ENCODE measurements at regions not wholly inside any gene's neighbourhood (a gene's known extent, or its start where the extent isn't known, plus 50 kb on each side); places are given as distances from the start of the nearest gene placed in this dataset.
"Not testable (repeated sequence)": the region's sequence is repeated elsewhere in the genome, so short reads cannot be mapped to it uniquely, and the experiment has no call there.

GRCh38 chr1:79155991-79156390 lies 149.5 kb upstream of the ADGRL4 start:
- H3K36me3 ChIP-seq (ENCODE audit: control insufficient read depth in 1 of 2, insufficient read depth in 2 of 2, low read length in 2 of 2) = no peaks in the 10 kb centered on the region
- H3K9me3 ChIP-seq (ENCODE audit: control insufficient read depth in 1 of 2, low read length in 2 of 2) = no peaks in the 10 kb centered on the region
- no peak overlapping the region for H3K27ac ChIP-seq (ENCODE audit: low read depth, low read length)
- no peaks in the 10 kb centered on the region for H3K4me1 ChIP-seq (ENCODE audit: control insufficient read depth in 1 of 2, insufficient read depth in 2 of 2, low read length in 2 of 2)
- no peak overlapping the region for H3K9ac ChIP-seq (ENCODE audit: low read depth in 1 of 2, low read length in 2 of 2)
- H3K4me3 ChIP-seq (ENCODE audit: low read depth in 1 of 2, low read length in 2 of 2) = no peak overlapping the region
- H3K27me3 ChIP-seq (ENCODE audit: control insufficient read depth in 1 of 2, insufficient read depth in 2 of 2, low read length in 2 of 2) = no peaks in the 10 kb centered on the region

GRCh38 chr1:79151006-79151796 lies 144.7 kb upstream of the ADGRL4 start:
- Histone ChIP-seq H3K36me3 (ENCODE audit: control insufficient read depth in 1 of 2, insufficient read depth in 2 of 2, low read length in 2 of 2) (no peaks in the 10 kb centered on the region), H3K27ac (ENCODE audit: low read depth, low read length) (no peak overlapping the region), H3K4me1 (ENCODE audit: control insufficient read depth in 1 of 2, insufficient read depth in 2 of 2, low read length in 2 of 2) (no peaks in the 10 kb centered on the region), H3K27me3 (ENCODE audit: control insufficient read depth in 1 of 2, insufficient read depth in 2 of 2, low read length in 2 of 2) (no peaks in the 10 kb centered on the region), H3K9ac (ENCODE audit: low read depth in 1 of 2, low read length in 2 of 2) (no peak overlapping the region), H3K9me3 (ENCODE audit: control insufficient read depth in 1 of 2, low read length in 2 of 2) (peaks cover 0 to 3% of the 10 kb centered on the region in 2 donors), H3K4me3 (ENCODE audit: low read depth in 1 of 2, low read length in 2 of 2) (no peak overlapping the region)

- H3K9ac ChIP-seq (ENCODE audit: low read depth in 1 of 2, low read length in 2 of 2) = no peak overlapping the region
- H3K4me3 ChIP-seq (ENCODE audit: low read depth in 1 of 2, low read length in 2 of 2) = no peak overlapping the region
- no peaks in the 10 kb centered on the region for H3K27me3 ChIP-seq (ENCODE audit: control insufficient read depth in 1 of 2, insufficient read depth in 2 of 2, low read length in 2 of 2)
- H3K36me3 ChIP-seq (ENCODE audit: control insufficient read depth in 1 of 2, insufficient read depth in 2 of 2, low read length in 2 of 2) = no peaks in the 10 kb centered on the region
- H3K9me3 ChIP-seq (ENCODE audit: control insufficient read depth in 1 of 2, low read length in 2 of 2) = peaks cover 0 to 3% of the 10 kb centered on the region in 2 donors
- H3K4me1 ChIP-seq (ENCODE audit: control insufficient read depth in 1 of 2, insufficient read depth in 2 of 2, low read length in 2 of 2) = no peaks in the 10 kb centered on the region
- H3K27ac ChIP-seq (ENCODE audit: low read depth, low read length) = no peak overlapping the region
Observed at GRCh38 chr1:79150576-79150975, 144.0 kb upstream of the ADGRL4 start.

- not testable (repeated sequence) for H3K4me1 ChIP-seq (ENCODE audit: control insufficient read depth in 1 of 2, insufficient read depth in 2 of 2, low read length in 2 of 2); H3K36me3 ChIP-seq (ENCODE audit: control insufficient read depth in 1 of 2, insufficient read depth in 2 of 2, low read length in 2 of 2); H3K4me3 ChIP-seq (ENCODE audit: low read depth in 1 of 2, low read length in 2 of 2); H3K9me3 ChIP-seq (ENCODE audit: control insufficient read depth in 1 of 2, low read length in 2 of 2); H3K9ac ChIP-seq (ENCODE audit: low read depth in 1 of 2, low read length in 2 of 2); H3K27me3 ChIP-seq (ENCODE audit: control insufficient read depth in 1 of 2, insufficient read depth in 2 of 2, low read length in 2 of 2); H3K27ac ChIP-seq (ENCODE audit: low read depth, low read length)
Observed at GRCh38 chr1:79138227-79138626, 131.7 kb upstream of the ADGRL4 start.

GRCh38 chr1:79133774-79134364 lies 127.3 kb upstream of the ADGRL4 start:
- Histone ChIP-seq H3K4me3 (ENCODE audit: low read depth in 1 of 2, low read length in 2 of 2) (no peak overlapping the region), H3K9me3 (ENCODE audit: control insufficient read depth in 1 of 2, low read length in 2 of 2) (no peaks in the 10 kb centered on the region)

GRCh38 chr1:79131626-79132025 lies 125.1 kb upstream of the ADGRL4 start:
- Histone ChIP-seq H3K36me3 (ENCODE audit: control insufficient read depth in 1 of 2, insufficient read depth in 2 of 2, low read length in 2 of 2) (no peaks in the 10 kb centered on the region), H3K4me1 (ENCODE audit: control insufficient read depth in 1 of 2, insufficient read depth in 2 of 2, low read length in 2 of 2) (no peaks in the 10 kb centered on the region), H3K4me3 (ENCODE audit: low read depth in 1 of 2, low read length in 2 of 2) (no peak overlapping the region), H3K9ac (ENCODE audit: low read depth in 1 of 2, low read length in 2 of 2) (no peak overlapping the region), H3K27ac (ENCODE audit: low read depth, low read length) (no peak overlapping the region), H3K27me3 (ENCODE audit: control insufficient read depth in 1 of 2, insufficient read depth in 2 of 2, low read length in 2 of 2) (no peaks in the 10 kb centered on the region), H3K9me3 (ENCODE audit: control insufficient read depth in 1 of 2, low read length in 2 of 2) (no peaks in the 10 kb centered on the region)

More at GRCh38 chr1:79133774-79134364, 127.3 kb upstream of the ADGRL4 start:
- Histone ChIP-seq H3K36me3 (ENCODE audit: control insufficient read depth in 1 of 2, insufficient read depth in 2 of 2, low read length in 2 of 2) (no peaks in the 10 kb centered on the region), H3K27me3 (ENCODE audit: control insufficient read depth in 1 of 2, insufficient read depth in 2 of 2, low read length in 2 of 2) (no peaks in the 10 kb centered on the region), H3K27ac (ENCODE audit: low read depth, low read length) (no peak overlapping the region), H3K9ac (ENCODE audit: low read depth in 1 of 2, low read length in 2 of 2) (no peak overlapping the region), H3K4me1 (ENCODE audit: control insufficient read depth in 1 of 2, insufficient read depth in 2 of 2, low read length in 2 of 2) (no peaks in the 10 kb centered on the region)

- Histone ChIP-seq H3K27ac (ENCODE audit: low read depth, low read length) (no peak overlapping the region), H3K36me3 (ENCODE audit: control insufficient read depth in 1 of 2, insufficient read depth in 2 of 2, low read length in 2 of 2) (no peaks in the 10 kb centered on the region), H3K27me3 (ENCODE audit: control insufficient read depth in 1 of 2, insufficient read depth in 2 of 2, low read length in 2 of 2) (no peaks in the 10 kb centered on the region), H3K4me1 (ENCODE audit: control insufficient read depth in 1 of 2, insufficient read depth in 2 of 2, low read length in 2 of 2) (no peaks in the 10 kb centered on the region), H3K4me3 (ENCODE audit: low read depth in 1 of 2, low read length in 2 of 2) (no peak overlapping the region), H3K9ac (ENCODE audit: low read depth in 1 of 2, low read length in 2 of 2) (no peak overlapping the region), H3K9me3 (ENCODE audit: control insufficient read depth in 1 of 2, low read length in 2 of 2) (peaks cover 0 to 4% of the 10 kb centered on the region in 2 donors)
Observed at GRCh38 chr1:79129914-79130313, 123.4 kb upstream of the ADGRL4 start.

- Histone ChIP-seq H3K36me3 (ENCODE audit: control insufficient read depth in 1 of 2, insufficient read depth in 2 of 2, low read length in 2 of 2) (no peaks in the 10 kb centered on the region), H3K27ac (ENCODE audit: low read depth, low read length) (no peak overlapping the region), H3K9me3 (ENCODE audit: control insufficient read depth in 1 of 2, low read length in 2 of 2) (peaks cover 0 to 10% of the 10 kb centered on the region in 2 donors), H3K9ac (ENCODE audit: low read depth in 1 of 2, low read length in 2 of 2) (no peak overlapping the region), H3K27me3 (ENCODE audit: control insufficient read depth in 1 of 2, insufficient read depth in 2 of 2, low read length in 2 of 2) (no peaks in the 10 kb centered on the region), H3K4me1 (ENCODE audit: control insufficient read depth in 1 of 2, insufficient read depth in 2 of 2, low read length in 2 of 2) (no peaks in the 10 kb centered on the region), H3K4me3 (ENCODE audit: low read depth in 1 of 2, low read length in 2 of 2) (no peak overlapping the region)
Observed at GRCh38 chr1:79128722-79129121, 122.2 kb upstream of the ADGRL4 start.

- H3K9ac ChIP-seq (ENCODE audit: low read depth in 1 of 2, low read length in 2 of 2) = no peak overlapping the region
- no peaks in the 10 kb centered on the region for H3K36me3 ChIP-seq (ENCODE audit: control insufficient read depth in 1 of 2, insufficient read depth in 2 of 2, low read length in 2 of 2)
- H3K27me3 ChIP-seq (ENCODE audit: control insufficient read depth in 1 of 2, insufficient read depth in 2 of 2, low read length in 2 of 2) = no peaks in the 10 kb centered on the region
- H3K4me1 ChIP-seq (ENCODE audit: control insufficient read depth in 1 of 2, insufficient read depth in 2 of 2, low read length in 2 of 2) = no peaks in the 10 kb centered on the region
- H3K4me3 ChIP-seq (ENCODE audit: low read depth in 1 of 2, low read length in 2 of 2) = no peak overlapping the region
- H3K9me3 ChIP-seq (ENCODE audit: control insufficient read depth in 1 of 2, low read length in 2 of 2) = peaks cover 0 to 10% of the 10 kb centered on the region in 2 donors
- H3K27ac ChIP-seq (ENCODE audit: low read depth, low read length) = no peak overlapping the region
Observed at GRCh38 chr1:79124756-79125155, 118.2 kb upstream of the ADGRL4 start.

GRCh38 chr1:79122521-79122920 lies 116.0 kb upstream of the ADGRL4 start:
- Histone ChIP-seq H3K27ac (ENCODE audit: low read depth, low read length) (no peak overlapping the region), H3K27me3 (ENCODE audit: control insufficient read depth in 1 of 2, insufficient read depth in 2 of 2, low read length in 2 of 2) (no peaks in the 10 kb centered on the region), H3K4me3 (ENCODE audit: low read depth in 1 of 2, low read length in 2 of 2) (no peak overlapping the region), H3K36me3 (ENCODE audit: control insufficient read depth in 1 of 2, insufficient read depth in 2 of 2, low read length in 2 of 2) (no peaks in the 10 kb centered on the region), H3K4me1 (ENCODE audit: control insufficient read depth in 1 of 2, insufficient read depth in 2 of 2, low read length in 2 of 2) (no peaks in the 10 kb centered on the region), H3K9ac (ENCODE audit: low read depth in 1 of 2, low read length in 2 of 2) (no peak overlapping the region), H3K9me3 (ENCODE audit: control insufficient read depth in 1 of 2, low read length in 2 of 2) (peaks cover 0 to 10% of the 10 kb centered on the region in 2 donors)
